Islet precursor cell (in vitro differentiated cells): ENCODE measurements at regions not wholly inside any gene's neighbourhood (a gene's known extent, or its start where the extent isn't known, plus 50 kb on each side); places are given as distances from the start of the nearest gene placed in this dataset.
"Not testable (repeated sequence)": the region's sequence is repeated elsewhere in the genome, so short reads cannot be mapped to it uniquely, and the experiment has no call there.

Experiments used
- DNase-seq: peaks from one replicate; pipeline ENCODE4 v3.0.0-alpha.2; 2018

DNA sequence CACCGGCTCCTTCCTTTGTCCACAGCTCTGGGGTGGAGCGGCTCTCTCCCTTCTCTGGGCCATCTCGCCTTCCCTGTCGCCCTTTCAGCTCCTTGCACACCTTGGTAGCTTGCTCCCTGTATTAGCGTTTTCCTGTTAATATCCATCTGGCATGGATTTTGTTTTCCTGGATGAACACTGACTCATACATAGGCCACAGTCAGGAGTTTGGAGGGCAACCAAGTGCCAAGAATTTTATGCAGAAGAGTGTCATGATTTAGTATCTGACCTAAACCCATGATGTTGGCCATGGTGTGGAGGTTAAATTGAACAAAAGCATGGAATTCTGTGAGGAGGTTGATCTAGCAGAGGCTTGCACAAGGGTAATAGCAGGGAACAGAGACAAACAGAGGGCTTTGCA lies 180.9 kb downstream of the AIPL1 start:
- DNase-seq: no peak

GRCh38 chr17:6251640-6252039 lies 181.5 kb downstream of the WSCD1 start:
- not testable (repeated sequence) for DNase-seq

DNA sequence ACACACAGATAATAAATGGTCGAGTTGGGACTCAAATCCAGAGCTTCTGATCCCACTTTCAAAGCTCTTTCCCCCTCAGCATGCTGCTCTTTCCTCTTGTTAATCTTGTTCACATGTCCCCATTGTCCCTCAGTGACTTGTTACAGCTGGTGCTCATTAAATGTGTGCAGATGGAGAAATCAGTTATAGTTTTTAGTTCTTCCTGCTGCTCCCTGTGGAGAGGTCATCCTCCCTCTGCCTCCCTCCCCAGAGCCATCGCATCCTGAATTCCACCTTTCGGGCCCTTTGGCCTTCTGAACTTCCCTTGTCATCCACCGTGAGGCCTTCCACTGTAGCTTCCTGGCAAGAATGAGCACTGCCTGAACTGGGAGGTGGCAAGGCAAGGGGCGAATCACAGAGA lies 179.6 kb downstream of the WSCD1 start:
- DNase-seq: no peak

DNA sequence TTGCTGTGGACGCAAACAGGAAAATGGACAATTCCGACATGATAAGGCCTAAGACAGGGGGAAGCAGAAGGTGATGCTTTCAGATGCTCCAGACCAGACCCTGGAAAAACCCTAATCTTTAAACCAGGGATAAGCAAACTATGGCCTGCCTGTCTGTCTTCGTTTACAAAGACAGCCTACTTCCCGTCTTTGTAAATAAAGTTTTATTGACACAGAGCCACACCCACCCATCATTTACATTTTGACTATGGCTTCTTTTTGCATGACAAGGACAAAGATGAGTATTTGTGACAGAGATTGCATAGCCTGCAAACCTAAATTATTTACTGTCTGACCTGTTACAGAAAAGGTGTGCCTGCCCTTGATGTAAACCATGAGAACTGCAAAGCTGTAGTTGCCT lies 177.9 kb downstream of the WSCD1 start:
- no peak for DNase-seq

- DNase-seq: no peak
Observed at GRCh38 chr17:6245301-6246177, 175.4 kb downstream of the WSCD1 start.

- peak; percentile 88 for DNase-seq
Observed at GRCh38 chr17:6244796-6245195, 174.6 kb downstream of the WSCD1 start.

DNA sequence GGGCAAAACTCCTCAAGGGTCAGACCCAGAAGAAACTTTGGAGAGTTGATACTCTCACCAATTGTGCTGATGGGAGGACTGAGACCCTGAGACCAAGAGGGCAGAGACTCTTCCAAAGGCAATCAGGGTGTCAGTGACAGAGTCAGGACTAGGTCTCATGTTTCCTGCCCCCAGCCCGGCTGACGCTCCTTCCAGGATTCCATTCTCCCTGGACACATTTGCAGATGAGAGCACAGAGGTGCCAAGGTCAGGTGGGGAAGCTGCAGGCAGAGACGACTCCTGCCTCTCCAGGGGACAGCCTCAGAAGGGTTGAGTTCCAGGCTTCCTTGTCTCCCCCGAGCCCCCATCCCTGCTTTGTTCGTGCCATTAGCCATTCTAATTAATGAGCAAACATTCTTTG lies 174.1 kb downstream of the WSCD1 start:
- no peak for DNase-seq

- no peak for DNase-seq
Observed at GRCh38 chr17:6243186-6243585, 173.0 kb downstream of the WSCD1 start.

- DNase-seq: no peak
Observed at GRCh38 chr17:6241996-6242395, 171.8 kb downstream of the WSCD1 start.

DNA sequence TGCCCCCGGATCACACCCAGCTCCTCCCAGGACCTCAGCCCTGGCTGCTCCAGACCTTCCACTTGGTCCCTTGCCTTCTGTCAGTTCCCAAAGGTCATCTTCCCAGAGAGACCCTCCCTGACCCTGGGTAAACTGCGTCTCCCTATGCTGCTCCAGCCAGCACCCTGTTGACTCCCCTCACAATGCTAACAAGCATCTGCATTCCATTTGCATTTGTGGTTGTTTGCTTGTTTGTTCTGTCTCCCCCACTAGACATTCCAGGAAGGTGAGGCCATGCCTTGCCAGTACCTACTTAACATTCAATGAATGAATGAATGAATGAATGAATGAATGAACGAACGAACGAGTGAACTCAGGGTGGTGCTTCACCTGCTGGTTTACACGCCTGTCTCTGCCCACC lies 171.2 kb downstream of the WSCD1 start:
- DNase-seq: peak; percentile 77

DNA sequence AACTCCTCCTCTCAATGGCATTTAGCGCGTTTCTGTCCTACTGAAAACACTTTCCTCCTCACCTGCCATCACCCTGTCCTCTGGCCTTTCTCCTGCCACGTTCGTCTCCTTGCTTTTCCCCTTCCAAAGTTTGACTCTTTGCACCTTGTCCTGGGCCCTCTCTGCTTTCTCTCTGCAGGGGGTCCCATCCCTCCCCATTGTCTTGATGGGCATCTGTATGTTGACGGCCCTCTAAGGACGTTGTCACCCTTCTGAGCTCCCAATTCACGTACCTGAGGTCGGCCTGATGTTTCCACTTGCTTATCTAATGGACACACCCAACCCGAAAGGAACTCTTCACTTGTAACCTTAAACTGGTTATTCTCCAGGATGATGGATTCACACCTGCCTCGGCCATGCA lies 170.4 kb downstream of the WSCD1 start:
- DNase-seq: no peak

GRCh38 chr17:6240001-6240400 lies 169.8 kb downstream of the WSCD1 start:
- no peak for DNase-seq

DNA sequence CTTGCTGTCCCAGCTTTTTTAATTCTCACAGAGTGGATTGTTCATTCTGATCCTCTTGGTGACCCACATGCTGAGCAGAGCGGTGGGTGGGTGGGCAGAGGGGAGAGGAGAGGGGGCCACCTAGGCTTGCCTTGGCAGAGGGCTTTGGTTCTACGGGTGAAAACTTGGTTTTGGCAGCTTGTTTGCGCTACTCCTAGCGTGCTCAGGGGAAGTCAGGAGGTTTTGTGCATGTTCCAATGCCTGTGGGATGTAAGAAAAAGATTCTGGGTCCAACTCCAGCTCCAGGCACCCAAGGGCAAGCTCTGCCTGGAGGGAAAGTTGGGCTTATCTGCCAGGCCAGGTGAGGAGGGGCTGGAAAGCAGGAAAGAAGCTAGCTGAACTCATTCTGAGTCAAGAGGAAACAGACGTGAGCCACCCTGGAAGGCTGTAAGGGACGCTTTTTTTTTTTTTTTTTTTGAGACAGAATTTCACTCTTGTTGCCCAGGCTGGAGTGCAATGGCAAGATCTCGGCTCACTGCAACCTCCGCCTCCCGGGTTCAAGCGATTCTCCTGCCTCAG lies 169.1 kb downstream of the WSCD1 start:
- peak; percentile 76 for DNase-seq

DNA sequence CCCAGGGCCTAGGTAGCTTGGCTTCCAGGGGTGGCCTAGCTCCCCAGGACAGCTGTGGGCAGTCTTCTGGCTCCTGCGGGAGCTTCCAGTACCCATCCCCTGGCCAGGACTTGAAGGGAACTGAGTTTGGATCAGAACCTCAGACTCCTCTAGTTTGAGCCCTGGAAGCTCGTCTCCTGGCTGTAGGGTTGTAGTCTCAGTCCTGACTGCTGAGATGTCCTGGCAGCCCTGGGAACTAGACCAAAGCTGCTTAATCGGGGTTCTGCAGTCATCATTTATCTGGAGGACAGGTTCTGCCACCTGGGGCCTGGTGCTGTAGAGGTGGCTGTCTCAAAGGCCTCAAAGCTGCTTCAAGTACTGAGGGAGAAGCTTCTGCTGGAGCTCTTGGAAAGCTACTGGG lies 163.7 kb downstream of the WSCD1 start:
- no peak for DNase-seq

GRCh38 chr17:6233339-6233738 lies 163.2 kb downstream of the WSCD1 start:
- no peak for DNase-seq

GRCh38 chr17:6232732-6233101 lies 162.5 kb downstream of the WSCD1 start:
- no peak for DNase-seq

DNA sequence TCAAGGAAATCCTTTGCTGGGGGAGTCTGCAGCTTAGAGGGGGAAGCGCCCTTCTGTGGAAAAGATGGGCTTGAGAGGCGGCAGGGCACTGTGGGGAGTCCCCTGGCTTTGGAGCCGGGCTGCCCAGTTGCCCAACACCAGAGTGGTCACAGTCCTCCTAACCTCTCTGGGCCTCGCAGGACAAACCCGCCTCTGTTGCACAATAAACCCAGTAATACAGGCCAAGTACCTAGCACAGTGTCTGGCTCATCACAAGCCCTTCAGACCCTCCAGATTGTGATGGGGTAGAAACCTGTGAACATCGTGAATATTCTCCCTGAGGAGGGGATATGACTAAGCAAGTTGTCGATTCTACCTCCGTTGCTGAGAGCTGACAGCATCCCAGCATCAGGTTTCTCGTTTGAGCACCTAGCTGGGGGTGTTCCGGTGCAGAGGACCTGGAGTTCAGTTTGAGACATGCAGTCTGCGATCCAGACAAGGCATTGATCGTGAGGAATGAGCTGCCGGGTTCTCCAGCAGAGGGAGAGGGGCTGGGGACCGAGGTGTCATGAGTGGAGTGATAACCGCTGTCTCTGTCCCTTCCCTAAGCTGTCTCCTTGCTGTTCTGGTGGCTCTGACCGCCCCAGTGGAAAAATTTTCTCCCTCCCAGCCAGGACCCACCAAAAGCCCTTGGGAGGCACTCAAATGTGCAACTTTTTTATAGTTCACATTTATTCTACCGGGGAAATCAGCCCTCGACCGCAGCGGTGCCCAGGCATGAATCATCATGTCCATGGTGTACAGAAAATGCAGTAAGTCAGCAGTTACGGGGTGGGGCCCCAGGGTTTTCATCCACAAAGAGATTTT lies 161.9 kb downstream of the WSCD1 start:
- DNase-seq: peak; percentile 51

- no peak for DNase-seq
Observed at GRCh38 chr17:6231465-6231864, 161.3 kb downstream of the WSCD1 start.

DNA sequence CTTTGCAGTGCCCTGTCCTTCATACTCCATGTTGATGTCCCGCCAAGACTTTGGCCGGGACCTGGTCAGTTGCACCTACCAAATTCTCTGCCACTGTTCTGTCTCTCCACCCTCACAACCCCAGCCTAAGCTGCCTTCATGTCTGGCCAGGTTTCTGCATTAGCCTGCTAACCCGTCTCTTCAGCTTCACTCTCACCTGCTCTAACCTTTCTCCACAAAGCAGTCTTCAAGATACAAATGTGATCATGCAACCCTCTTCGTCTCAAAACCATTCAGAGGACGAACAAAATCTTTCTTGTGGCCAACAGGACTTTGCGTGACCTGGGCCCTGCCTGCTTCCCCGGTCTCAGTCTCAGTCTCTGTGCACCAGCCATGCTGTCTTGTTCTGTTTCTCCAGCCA lies 148.2 kb downstream of the WSCD1 start:
- no peak for DNase-seq

DNA sequence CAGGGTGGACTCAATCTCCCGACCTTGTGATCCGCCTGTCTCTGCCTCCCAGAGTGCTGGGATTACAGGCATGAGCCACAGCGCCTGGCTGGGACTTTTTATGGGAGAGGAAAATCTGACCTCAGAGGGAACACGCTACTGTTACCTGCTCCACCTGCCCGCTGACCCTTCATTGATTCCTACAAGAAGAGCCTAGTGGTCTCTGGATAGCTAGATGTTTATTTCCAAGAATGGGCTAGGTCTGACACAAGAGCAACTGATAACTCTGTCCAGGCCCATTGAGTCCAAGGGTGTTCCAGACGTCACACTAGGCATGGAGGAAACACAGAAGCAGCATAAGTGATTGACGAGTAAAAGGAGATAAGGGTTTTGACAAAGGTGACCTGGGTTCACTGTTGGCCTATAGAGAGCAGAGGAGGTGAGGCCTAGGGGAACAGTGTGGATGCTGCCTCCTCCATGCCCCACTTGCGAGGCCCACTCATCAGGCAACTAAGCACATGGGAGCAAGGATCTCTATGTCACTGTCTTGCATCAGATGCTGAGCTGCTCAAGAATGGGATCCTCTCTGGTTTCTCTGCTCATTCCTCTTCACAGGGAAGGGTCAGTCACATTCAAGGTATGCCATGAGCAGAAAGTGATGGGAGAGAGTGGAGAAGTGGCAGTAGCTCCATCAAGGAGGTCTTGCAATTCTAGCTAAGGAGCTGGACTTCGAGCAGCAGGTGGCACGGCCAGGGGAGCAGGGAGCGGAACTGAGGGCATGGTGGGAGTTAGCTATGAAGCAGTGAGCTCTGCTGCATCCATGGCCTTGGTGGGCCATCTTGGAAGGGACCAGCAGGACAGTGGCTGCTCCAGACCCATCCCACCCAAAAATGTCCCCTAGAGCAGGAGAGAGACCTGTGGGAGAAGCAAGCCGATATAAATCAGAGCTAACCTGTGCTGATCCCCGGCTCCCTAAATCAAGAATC lies 145.2 kb downstream of the WSCD1 start:
- no peak for DNase-seq

DNA sequence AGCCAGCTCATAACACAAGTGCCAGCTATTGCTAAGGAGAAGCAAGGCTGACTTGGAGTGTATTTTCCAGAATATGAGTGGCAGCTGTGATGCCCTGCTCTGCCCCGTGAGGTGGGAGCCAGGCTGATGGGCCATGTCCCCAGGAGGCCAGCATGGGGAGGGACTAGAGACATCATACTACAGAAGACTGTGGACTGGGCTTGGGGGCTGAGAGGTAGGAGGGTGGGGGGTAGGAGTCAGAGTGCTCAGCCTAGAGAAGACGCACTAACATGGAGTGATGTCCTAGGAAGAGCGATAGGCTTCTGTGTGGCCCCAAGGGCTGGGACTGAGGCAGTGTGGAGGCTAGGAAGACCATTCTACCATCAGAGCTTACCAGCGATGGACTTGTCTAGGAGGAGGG lies 143.7 kb downstream of the WSCD1 start:
- DNase-seq: no peak

- DNase-seq: no peak
Observed at GRCh38 chr17:6212766-6213165, 142.6 kb downstream of the WSCD1 start.

DNA sequence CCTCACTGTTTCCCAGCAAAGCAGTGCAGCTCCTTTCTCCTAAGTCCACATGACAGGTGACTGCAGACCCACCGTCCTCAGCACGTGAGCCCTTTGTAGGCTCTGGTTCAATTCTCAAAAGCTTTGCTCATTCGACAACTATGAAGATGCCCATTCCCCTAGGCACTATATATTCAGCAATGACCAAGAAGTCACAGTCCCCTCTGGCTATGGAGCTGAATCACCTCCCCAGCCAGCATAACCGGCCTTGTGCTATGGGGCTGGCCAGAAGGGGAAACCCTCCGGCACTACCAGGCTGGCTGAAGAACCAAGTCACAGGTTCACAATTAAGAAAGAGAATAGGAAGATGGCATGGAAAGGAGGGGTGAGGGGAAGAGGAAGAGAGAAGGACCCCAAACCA lies 139.7 kb downstream of the WSCD1 start:
- peak; percentile 69 for DNase-seq
